ENCODE measurements at regions not wholly inside any gene's neighbourhood (a gene's known extent, or its start where the extent isn't known, plus 50 kb on each side); places are given as distances from the start of the nearest gene placed in this dataset.

- Histone ChIP-seq H3K9me3 (ENCODE audit: control insufficient read depth in 1 of 2, low read length in 2 of 2) (no peaks in the 10 kb centered on the region), H3K27me3 (ENCODE audit: low read depth, low read length) (no peaks in the 10 kb centered on the region), H3K36me3 (ENCODE audit: control insufficient read depth in 1 of 2, insufficient read depth in 2 of 2, low read length in 2 of 2) (peaks cover 1 to 8% of the 10 kb centered on the region in 2 donors), H3K4me3 (ENCODE audit: low read depth in 1 of 2, low read length in 2 of 2) (no peak overlapping the region), H3K27ac (ENCODE audit: low read length) (peak overlapping the region; percentile 16), H3K4me1 (ENCODE audit: control insufficient read depth in 1 of 2, insufficient read depth in 2 of 2, low read length in 2 of 2) (peaks cover 4 to 18% of the 10 kb centered on the region in 2 donors)
Measured at GRCh38 chr7:130929896-130930659, 196.1 kb upstream of the KLF14 start.

- no peaks in the 10 kb centered on the region for H3K9me3 ChIP-seq (ENCODE audit: control insufficient read depth in 1 of 2, low read length in 2 of 2)
- H3K27ac ChIP-seq (ENCODE audit: low read length): peak overlapping the region; percentile 16
- H3K4me3 ChIP-seq (ENCODE audit: low read depth in 1 of 2, low read length in 2 of 2): no peak overlapping the region
- no peaks in the 10 kb centered on the region for H3K27me3 ChIP-seq (ENCODE audit: low read depth, low read length)
- peaks cover 0 to 12% of the 10 kb centered on the region in 2 donors for H3K4me1 ChIP-seq (ENCODE audit: control insufficient read depth in 1 of 2, insufficient read depth in 2 of 2, low read length in 2 of 2)
- H3K36me3 ChIP-seq (ENCODE audit: control insufficient read depth in 1 of 2, insufficient read depth in 2 of 2, low read length in 2 of 2): peaks cover 7 to 10% of the 10 kb centered on the region in 2 donors
Measured at GRCh38 chr7:130930681-130931080, 196.7 kb upstream of the KLF14 start.

- Histone ChIP-seq H3K9me3 (ENCODE audit: control insufficient read depth in 1 of 2, low read length in 2 of 2) (no peaks in the 10 kb centered on the region), H3K27ac (ENCODE audit: low read length) (peak overlapping the region; percentile 16), H3K4me1 (ENCODE audit: control insufficient read depth in 1 of 2, insufficient read depth in 2 of 2, low read length in 2 of 2) (peaks cover 0 to 10% of the 10 kb centered on the region in 2 donors), H3K4me3 (ENCODE audit: low read depth in 1 of 2, low read length in 2 of 2) (no peak overlapping the region), H3K36me3 (ENCODE audit: control insufficient read depth in 1 of 2, insufficient read depth in 2 of 2, low read length in 2 of 2) (peaks cover 11 to 13% of the 10 kb centered on the region in 2 donors), H3K27me3 (ENCODE audit: low read depth, low read length) (no peaks in the 10 kb centered on the region)
Measured at GRCh38 chr7:130931423-130931822, 197.4 kb upstream of the KLF14 start.

- Histone ChIP-seq H3K4me1 (ENCODE audit: control insufficient read depth in 1 of 2, insufficient read depth in 2 of 2, low read length in 2 of 2) (peaks cover 0 to 10% of the 10 kb centered on the region in 2 donors), H3K4me3 (ENCODE audit: low read depth in 1 of 2, low read length in 2 of 2) (no peak overlapping the region), H3K36me3 (ENCODE audit: control insufficient read depth in 1 of 2, insufficient read depth in 2 of 2, low read length in 2 of 2) (peaks cover 11 to 13% of the 10 kb centered on the region in 2 donors), H3K27me3 (ENCODE audit: low read depth, low read length) (no peaks in the 10 kb centered on the region), H3K27ac (ENCODE audit: low read length) (no peak overlapping the region), H3K9me3 (ENCODE audit: control insufficient read depth in 1 of 2, low read length in 2 of 2) (no peaks in the 10 kb centered on the region)
Measured at GRCh38 chr7:130932088-130932487, 198.1 kb upstream of the KLF14 start.

- H3K27ac ChIP-seq (ENCODE audit: low read length): no peak overlapping the region
- H3K9me3 ChIP-seq (ENCODE audit: control insufficient read depth in 1 of 2, low read length in 2 of 2): no peaks in the 10 kb centered on the region
- peaks cover 0 to 10% of the 10 kb centered on the region in 2 donors for H3K4me1 ChIP-seq (ENCODE audit: control insufficient read depth in 1 of 2, insufficient read depth in 2 of 2, low read length in 2 of 2)
- H3K36me3 ChIP-seq (ENCODE audit: control insufficient read depth in 1 of 2, insufficient read depth in 2 of 2, low read length in 2 of 2): peaks cover 11 to 13% of the 10 kb centered on the region in 2 donors
- no peaks in the 10 kb centered on the region for H3K27me3 ChIP-seq (ENCODE audit: low read depth, low read length)
- H3K4me3 ChIP-seq (ENCODE audit: low read depth in 1 of 2, low read length in 2 of 2): no peak overlapping the region
Measured at GRCh38 chr7:130932667-130933432, 198.8 kb upstream of the KLF14 start.

GRCh38 chr7:130933919-130934318, 199.9 kb upstream of the KLF14 start:
- H3K27me3 ChIP-seq (ENCODE audit: low read depth, low read length): no peaks in the 10 kb centered on the region
- no peak overlapping the region for H3K4me3 ChIP-seq (ENCODE audit: low read depth in 1 of 2, low read length in 2 of 2)
- H3K9me3 ChIP-seq (ENCODE audit: control insufficient read depth in 1 of 2, low read length in 2 of 2): no peaks in the 10 kb centered on the region
- H3K36me3 ChIP-seq (ENCODE audit: control insufficient read depth in 1 of 2, insufficient read depth in 2 of 2, low read length in 2 of 2): peaks cover 11 to 16% of the 10 kb centered on the region in 2 donors
- H3K4me1 ChIP-seq (ENCODE audit: control insufficient read depth in 1 of 2, insufficient read depth in 2 of 2, low read length in 2 of 2): peaks cover 0 to 6% of the 10 kb centered on the region in 2 donors
- H3K27ac ChIP-seq (ENCODE audit: low read length): no peak overlapping the region

GRCh38 chr7:130935564-130936157, 201.7 kb upstream of the KLF14 start:
- no peak overlapping the region for H3K27ac ChIP-seq (ENCODE audit: low read length)
- H3K27me3 ChIP-seq (ENCODE audit: low read depth, low read length): no peaks in the 10 kb centered on the region
- H3K36me3 ChIP-seq (ENCODE audit: control insufficient read depth in 1 of 2, insufficient read depth in 2 of 2, low read length in 2 of 2): peaks cover 11 to 22% of the 10 kb centered on the region in 2 donors
- H3K9me3 ChIP-seq (ENCODE audit: control insufficient read depth in 1 of 2, low read length in 2 of 2): no peaks in the 10 kb centered on the region
- no peak overlapping the region for H3K4me3 ChIP-seq (ENCODE audit: low read depth in 1 of 2, low read length in 2 of 2)
- H3K4me1 ChIP-seq (ENCODE audit: control insufficient read depth in 1 of 2, insufficient read depth in 2 of 2, low read length in 2 of 2): peaks cover 0 to 16% of the 10 kb centered on the region in 2 donors

GRCh38 chr7:130936202-130936931, 202.4 kb upstream of the KLF14 start:
- no peak overlapping the region for H3K27ac ChIP-seq (ENCODE audit: low read length)
- no peaks in the 10 kb centered on the region for H3K27me3 ChIP-seq (ENCODE audit: low read depth, low read length)
- peaks cover 0 to 11% of the 10 kb centered on the region in 2 donors for H3K4me1 ChIP-seq (ENCODE audit: control insufficient read depth in 1 of 2, insufficient read depth in 2 of 2, low read length in 2 of 2)
- H3K4me3 ChIP-seq (ENCODE audit: low read depth in 1 of 2, low read length in 2 of 2): no peak overlapping the region
- H3K36me3 ChIP-seq (ENCODE audit: control insufficient read depth in 1 of 2, insufficient read depth in 2 of 2, low read length in 2 of 2): peaks cover 11 to 28% of the 10 kb centered on the region in 2 donors
- no peaks in the 10 kb centered on the region for H3K9me3 ChIP-seq (ENCODE audit: control insufficient read depth in 1 of 2, low read length in 2 of 2)

GRCh38 chr7:130937016-130937415, 203.0 kb upstream of the KLF14 start:
- Histone ChIP-seq H3K4me1 (ENCODE audit: control insufficient read depth in 1 of 2, insufficient read depth in 2 of 2, low read length in 2 of 2) (peaks cover 0 to 11% of the 10 kb centered on the region in 2 donors), H3K27ac (ENCODE audit: low read length) (no peak overlapping the region), H3K36me3 (ENCODE audit: control insufficient read depth in 1 of 2, insufficient read depth in 2 of 2, low read length in 2 of 2) (peaks cover 11 to 35% of the 10 kb centered on the region in 2 donors), H3K4me3 (ENCODE audit: low read depth in 1 of 2, low read length in 2 of 2) (no peak overlapping the region), H3K9me3 (ENCODE audit: control insufficient read depth in 1 of 2, low read length in 2 of 2) (no peaks in the 10 kb centered on the region), H3K27me3 (ENCODE audit: low read depth, low read length) (no peaks in the 10 kb centered on the region)

- Histone ChIP-seq H3K36me3 (ENCODE audit: control insufficient read depth in 1 of 2, insufficient read depth in 2 of 2, low read length in 2 of 2) (peaks cover 11 to 43% of the 10 kb centered on the region in 2 donors), H3K4me3 (ENCODE audit: low read depth in 1 of 2, low read length in 2 of 2) (no peak overlapping the region), H3K9me3 (ENCODE audit: control insufficient read depth in 1 of 2, low read length in 2 of 2) (no peaks in the 10 kb centered on the region), H3K4me1 (ENCODE audit: control insufficient read depth in 1 of 2, insufficient read depth in 2 of 2, low read length in 2 of 2) (peaks cover 4 to 19% of the 10 kb centered on the region in 2 donors), H3K27ac (ENCODE audit: low read length) (peak overlapping the region; percentile 7), H3K27me3 (ENCODE audit: low read depth, low read length) (no peaks in the 10 kb centered on the region)
Measured at GRCh38 chr7:130937830-130938229, 203.8 kb upstream of the KLF14 start.
